ENCODE measurements at regions not wholly inside any gene's neighbourhood (a gene's known extent, or its start where the extent isn't known, plus 50 kb on each side); places are given as distances from the start of the nearest gene placed in this dataset.
A peak's percentile ranks its signal among the peaks of the same experiment; 100 is the strongest.

GRCh38 chr10:114877301-114877644 lies 55.7 kb downstream of the FHIP2A start:
- ATAC-seq, result no peak

GRCh38 chr10:114879093-114879492 lies 57.5 kb downstream of the FHIP2A start:
- no peaks in the 10 kb centered on the region for H3K36me3 ChIP-seq
- no peaks in the 10 kb centered on the region for H3K27me3 ChIP-seq
- TF ChIP-seq CTCF (IDR thresholded peaks at IDR 0.05), result no peak
- ATAC-seq (no peak), DNase-seq (no peak)
- H3K27ac ChIP-seq, result no peak overlapping the region
- peaks cover 0 to 20% of the 10 kb centered on the region in 2 donors for H3K4me1 ChIP-seq
- intact Hi-C loops (cut with DNase I), result loop anchor here in 1 of 2 donors (10.0 kb wide), 1 partner anchor 246 kb away; no protein-coding TSS in a partner anchor
- H3K9me3 ChIP-seq, result no peaks in the 10 kb centered on the region
- no peak overlapping the region for H3K4me3 ChIP-seq

More at GRCh38 chr10:114877301-114877644, 55.7 kb downstream of the FHIP2A start:
- no peaks in the 10 kb centered on the region for H3K36me3 ChIP-seq
- TF ChIP-seq CTCF (IDR thresholded peaks at IDR 0.05), result no peak
- peaks cover 0 to 20% of the 10 kb centered on the region in 2 donors for H3K4me1 ChIP-seq
- no peak for DNase-seq
- no peak overlapping the region for H3K4me3 ChIP-seq
- intact Hi-C loops (cut with DNase I), result loop anchor here in 1 of 2 donors (10.0 kb wide), 1 partner anchor 248 kb away; no protein-coding TSS in a partner anchor
- H3K27me3 ChIP-seq, result no peaks in the 10 kb centered on the region
- H3K9me3 ChIP-seq, result no peaks in the 10 kb centered on the region
- H3K27ac ChIP-seq, result no peak overlapping the region

- no peaks in the 10 kb centered on the region for H3K9me3 ChIP-seq
- no peaks in the 10 kb centered on the region for H3K27me3 ChIP-seq
- H3K27ac ChIP-seq, result no peak overlapping the region
- ATAC-seq, result peak; percentile 34
- H3K4me1 ChIP-seq, result peaks cover 0 to 20% of the 10 kb centered on the region in 2 donors
- no peaks in the 10 kb centered on the region for H3K36me3 ChIP-seq
- no peak overlapping the region for H3K4me3 ChIP-seq
- intact Hi-C loops (cut with DNase I), result loop anchor here in 1 of 2 donors (10.0 kb wide), 1 partner anchor 245 kb away; no protein-coding TSS in a partner anchor
- no peak for DNase-seq
- TF ChIP-seq CTCF (IDR thresholded peaks at IDR 0.05), result peak in 1 of 2 donors; percentile 50
Observed at GRCh38 chr10:114879541-114880158, 58.1 kb downstream of the FHIP2A start.

- DNase-seq, result no peak
- no peaks in the 10 kb centered on the region for H3K9me3 ChIP-seq
- H3K4me1 ChIP-seq, result peaks cover 0 to 12% of the 10 kb centered on the region in 2 donors
- no peak overlapping the region for H3K4me3 ChIP-seq
- no peak for ATAC-seq
- TF ChIP-seq CTCF (IDR thresholded peaks at IDR 0.05), result no peak
- intact Hi-C loops (cut with DNase I), result no loop called here
- H3K27ac ChIP-seq, result no peak overlapping the region
- H3K36me3 ChIP-seq, result no peaks in the 10 kb centered on the region
- no peaks in the 10 kb centered on the region for H3K27me3 ChIP-seq
Observed at GRCh38 chr10:114881417-114881816, 56.6 kb upstream of the TRUB1 start.

- no peak for DNase-seq
- Histone ChIP-seq H3K27ac (no peak overlapping the region), H3K27me3 (no peaks in the 10 kb centered on the region)
Observed at GRCh38 chr10:114881901-114882300, 56.1 kb upstream of the TRUB1 start.

More at GRCh38 chr10:114881901-114882300, 56.1 kb upstream of the TRUB1 start:
- ATAC-seq, result no peak
- H3K36me3 ChIP-seq, result no peaks in the 10 kb centered on the region
- H3K4me3 ChIP-seq, result no peak overlapping the region
- no peaks in the 10 kb centered on the region for H3K9me3 ChIP-seq
- no peak for TF ChIP-seq CTCF (IDR thresholded peaks at IDR 0.05)
- peaks cover 0 to 8% of the 10 kb centered on the region in 2 donors for H3K4me1 ChIP-seq
- intact Hi-C loops (cut with DNase I), result no loop called here
